ENCODE measurements at regions not wholly inside any gene's neighbourhood (a gene's known extent, or its start where the extent isn't known, plus 50 kb on each side); places are given as distances from the start of the nearest gene placed in this dataset.

- ChIA-PET POLR2A (no interaction called here), CTCF (no interaction called here)
- H3K27ac ChIP-seq (ENCODE audit: low read length), result no peak overlapping the region
- BruUV-seq (replicated peaks), result no TSS peak
- ATAC-seq, result no peak
- no peaks in the 10 kb centered on the region for H3K4me1 ChIP-seq (ENCODE audit: control insufficient read depth, insufficient read depth, low read length)
- H3K9me3 ChIP-seq (ENCODE audit: control insufficient read depth, insufficient read depth, low read depth, low read length), result no peaks in the 10 kb centered on the region
- no peaks in the 10 kb centered on the region for H3K36me3 ChIP-seq (ENCODE audit: control insufficient read depth, insufficient read depth, low read length)
- intact Hi-C loops (cut with micrococcal nuclease; ENCODE audit: unreplicated experiment) (no loop called here), in situ Hi-C loops (cut with HindIII; ENCODE audit: low pct_unique_long_range_greater_than_20kb, low sequenced_read_pairs) (no loop called here)
- DNase-seq (ENCODE audit: low read depth, low spot score), result no peak
- TF ChIP-seq REST (IDR thresholded peaks at IDR 0.05; ENCODE audit: insufficient read depth in 1 of 2, low read depth in 2 of 2, low read length in 1 of 2), result no peak
- no peak for TF ChIP-seq CTCF (IDR thresholded peaks at IDR 0.05)
- H3K4me3 ChIP-seq (ENCODE audit: low read depth in 2 of 2, low read length in 2 of 2), result no peak overlapping the region
- H3K27me3 ChIP-seq (ENCODE audit: control insufficient read depth, insufficient read depth, low read length), result no peaks in the 10 kb centered on the region
Observed at GRCh38 chr3:173249457-173249856, 108.4 kb upstream of the SPATA16 start.

- ATAC-seq, result no peak
- H3K36me3 ChIP-seq (ENCODE audit: control insufficient read depth, insufficient read depth, low read length), result no peaks in the 10 kb centered on the region
- H3K27me3 ChIP-seq (ENCODE audit: control insufficient read depth, insufficient read depth, low read length), result no peaks in the 10 kb centered on the region
- H3K27ac ChIP-seq (ENCODE audit: low read length), result no peak overlapping the region
- intact Hi-C loops (cut with micrococcal nuclease; ENCODE audit: unreplicated experiment), result no loop called here
- no peak overlapping the region for H3K4me3 ChIP-seq (ENCODE audit: low read depth in 2 of 2, low read length in 2 of 2)
- no peak for TF ChIP-seq SIN3A (IDR thresholded peaks at IDR 0.05; ENCODE audit: borderline replicate concordance, insufficient read depth, low read depth, low read length)
- TF ChIP-seq CTCF (IDR thresholded peaks at IDR 0.05), result no peak
- no peak for TF ChIP-seq TCF7L2 (IDR thresholded peaks at IDR 0.05; ENCODE audit: low read depth, low read length)
- no peak for TF ChIP-seq POLR2AphosphoS5 (IDR thresholded peaks at IDR 0.05; ENCODE audit: low read depth, low read length)
- TF ChIP-seq REST (IDR thresholded peaks at IDR 0.05; ENCODE audit: insufficient read depth in 1 of 2, low read depth in 2 of 2, low read length in 1 of 2), result no peak
- no peaks in the 10 kb centered on the region for H3K4me1 ChIP-seq (ENCODE audit: control insufficient read depth, insufficient read depth, low read length)
- no TSS peak for BruUV-seq (replicated peaks)
- ChIA-PET CTCF (no interaction called here), POLR2A (no interaction called here)
- in situ Hi-C loops (cut with HindIII; ENCODE audit: low pct_unique_long_range_greater_than_20kb, low sequenced_read_pairs), result no loop called here
- no peak for DNase-seq (ENCODE audit: low read depth, low spot score)
- H3K9me3 ChIP-seq (ENCODE audit: control insufficient read depth, insufficient read depth, low read depth, low read length), result no peaks in the 10 kb centered on the region
Observed at GRCh38 chr3:173241727-173242126, 100.7 kb upstream of the SPATA16 start.

All from Panc1 (cell line).